Ishikawa (cell line): ENCODE measurements at regions not wholly inside any gene's neighbourhood (a gene's known extent, or its start where the extent isn't known, plus 50 kb on each side); places are given as distances from the start of the nearest gene placed in this dataset.

Source experiments
- CEBPB ChIP-seq: IDR thresholded peaks from 2 replicates; pipeline ENCODE4 v1.6.1; 2012
- CREB1 ChIP-seq: IDR thresholded peaks from 2 replicates; pipeline ENCODE4 v1.6.1; 2012; ENCODE audit warnings: low read depth
- EGR1 ChIP-seq: IDR thresholded peaks from 2 replicates; pipeline ENCODE4 v1.6.1; 2012
- EP300 ChIP-seq: IDR thresholded peaks from 2 replicates; pipeline ENCODE4 v1.6.1; 2012; ENCODE audit warnings: borderline replicate concordance
- FOXM1 ChIP-seq: IDR thresholded peaks from 2 replicates; pipeline ENCODE4 v1.6.1; 2012; ENCODE audit warnings: low read depth, borderline replicate concordance
- MAX ChIP-seq: IDR thresholded peaks from 2 replicates; pipeline ENCODE4 v1.6.1; 2012
- NFIC ChIP-seq: IDR thresholded peaks from 2 replicates; pipeline ENCODE4 v1.6.1; 2012
- RAD21 ChIP-seq: IDR thresholded peaks from 2 replicates; pipeline ENCODE4 v1.6.1; 2012; ENCODE audit warnings: low read depth
- REST ChIP-seq: IDR thresholded peaks from 2 replicates; pipeline ENCODE4 v1.6.1; 2012; ENCODE audit warnings: low read depth, mild to moderate bottlenecking
- TAF1 ChIP-seq: IDR thresholded peaks from 2 replicates; pipeline ENCODE4 v1.6.1; 2012; ENCODE audit warnings: low read depth, mild to moderate bottlenecking
- TCF12 ChIP-seq: IDR thresholded peaks from 2 replicates; pipeline ENCODE4 v1.6.1; 2012; ENCODE audit warnings: low read depth
- USF1 ChIP-seq: IDR thresholded peaks from 2 replicates; pipeline ENCODE4 v1.6.1; 2012
- YY1 ChIP-seq: IDR thresholded peaks from 2 replicates; pipeline ENCODE4 v1.6.1; 2012; ENCODE audit warnings: low read depth
- ZBTB7A ChIP-seq: IDR thresholded peaks from 2 replicates; pipeline ENCODE4 v1.6.1; 2012; ENCODE audit warnings: low read depth

GRCh38 chr4:14149176-14150053 lies 521.9 kb upstream of the BOD1L1 start:
- TF ChIP-seq REST = no peak
- TF ChIP-seq MAX = no peak
- TF ChIP-seq YY1 = no peak
- TF ChIP-seq EP300 = no peak
- no peak for TF ChIP-seq ZBTB7A
- no peak for TF ChIP-seq CREB1
- TF ChIP-seq FOXM1 = no peak

GRCh38 chr4:14151101-14151500 lies 523.6 kb upstream of the BOD1L1 start:
- TF ChIP-seq EP300 (no peak), CEBPB (no peak), TCF12 (no peak), REST (no peak)

GRCh38 chr4:14152834-14153519 lies 525.5 kb upstream of the BOD1L1 start:
- TF ChIP-seq TAF1 (no peak), ZBTB7A (no peak), EP300 (no peak)

GRCh38 chr4:14155803-14156202 lies 528.3 kb upstream of the BOD1L1 start:
- TF ChIP-seq MAX = no peak
- TF ChIP-seq TCF12 = no peak
- no peak for TF ChIP-seq USF1
- TF ChIP-seq NFIC = no peak
- TF ChIP-seq FOXM1 = no peak
- TF ChIP-seq EGR1 = no peak
- TF ChIP-seq RAD21 = no peak

- TF ChIP-seq ZBTB7A (no peak), YY1 (no peak), MAX (no peak), REST (no peak)
Measured at GRCh38 chr4:14157262-14157661, 529.7 kb upstream of the BOD1L1 start.
